ENCODE measurements at regions not wholly inside any gene's neighbourhood (a gene's known extent, or its start where the extent isn't known, plus 50 kb on each side); places are given as distances from the start of the nearest gene placed in this dataset.

GRCh38 chr12:102756530-102756929 is 160.5 kb downstream of the PAH start:
- Histone ChIP-seq H3K4me3 (ENCODE audit: low read depth, low read length) (no peak overlapping the region), H3K4me1 (ENCODE audit: control insufficient read depth, insufficient read depth, low read length) (no peaks in the 10 kb centered on the region), H3K9me3 (ENCODE audit: control insufficient read depth, insufficient read depth, low read depth, low read length) (no peaks in the 10 kb centered on the region), H3K27ac (ENCODE audit: extremely low read depth, low read depth, low read length) (no peak overlapping the region), H3K36me3 (ENCODE audit: control insufficient read depth in 2 of 2, insufficient read depth in 1 of 2, low read length in 2 of 2) (no peaks in the 10 kb centered on the region)
- CTCF ChIA-PET, result no interaction called here
- TF ChIP-seq ZNF146 (tag by site-specific recombination; IDR thresholded peaks at IDR 0.05) (no peak), ZNF621 (tag by site-specific recombination; IDR thresholded peaks at IDR 0.05) (no peak), ZNF239 (tag by site-specific recombination; IDR thresholded peaks at IDR 0.05) (no peak), ZNF174 (tag by site-specific recombination; IDR thresholded peaks at IDR 0.05) (no peak), PRDM4 (tag by site-specific recombination; IDR thresholded peaks at IDR 0.05) (no peak), ZNF544 (tag by site-specific recombination; IDR thresholded peaks at IDR 0.05) (no peak), ZSCAN16 (tag by site-specific recombination; IDR thresholded peaks at IDR 0.05) (no peak), ZNF670 (tag by site-specific recombination; IDR thresholded peaks at IDR 0.05; ENCODE audit: low read depth) (no peak), ZNF148 (tag by site-specific recombination; IDR thresholded peaks at IDR 0.05; ENCODE audit: borderline replicate concordance) (no peak), ZNF157 (tag by site-specific recombination; IDR thresholded peaks at IDR 0.05) (no peak), ZNF423 (tag by site-specific recombination; IDR thresholded peaks at IDR 0.05) (no peak), ZNF354C (tag by site-specific recombination; IDR thresholded peaks at IDR 0.05; ENCODE audit: borderline replicate concordance, low read depth) (no peak), KLF16 (tag by site-specific recombination; IDR thresholded peaks at IDR 0.05) (no peak), ZNF701 (tag by site-specific recombination; IDR thresholded peaks at IDR 0.05) (no peak), PATZ1 (tag by site-specific recombination; IDR thresholded peaks at IDR 0.05) (no peak)
- POLR2A ChIA-PET, result no interaction called here

- CTCF ChIA-PET, result no interaction called here
- POLR2A ChIA-PET, result no interaction called here
- Histone ChIP-seq H3K9me3 (ENCODE audit: control insufficient read depth, insufficient read depth, low read depth, low read length) (no peaks in the 10 kb centered on the region), H3K4me3 (ENCODE audit: low read depth, low read length) (no peak overlapping the region), H3K36me3 (ENCODE audit: control insufficient read depth in 2 of 2, insufficient read depth in 1 of 2, low read length in 2 of 2) (no peaks in the 10 kb centered on the region), H3K27ac (ENCODE audit: extremely low read depth, low read depth, low read length) (no peak overlapping the region), H3K4me1 (ENCODE audit: control insufficient read depth, insufficient read depth, low read length) (no peaks in the 10 kb centered on the region)
- TF ChIP-seq INSM2 (tag by site-specific recombination; IDR thresholded peaks at IDR 0.05) (no peak), ZNF624 (tag by site-specific recombination; IDR thresholded peaks at IDR 0.05) (no peak), ZSCAN18 (tag by site-specific recombination; IDR thresholded peaks at IDR 0.05) (no peak), ZNF555 (tag by site-specific recombination; conservative IDR thresholded peaks at IDR 0.05) (no peak), ZNF501 (tag by site-specific recombination; IDR thresholded peaks at IDR 0.05) (no peak)
These were observed 161.8 kb downstream of the PAH start for GRCh38 chr12:102755266-102755665.
